BLaER1 treated with 17β-estradiol and CSF1 and Interleukin-3, amounts not matched to agents 10 nM and 100 nM (cell line): ENCODE measurements at regions not wholly inside any gene's neighbourhood (a gene's known extent, or its start where the extent isn't known, plus 50 kb on each side); places are given as distances from the start of the nearest gene placed in this dataset.
A peak's percentile ranks its signal among the peaks of the same experiment; 100 is the strongest.

Experiments
- H3K27ac ChIP-seq, 11 experiments: shearing (Covaris generic); formaldehyde crosslinking; 2 replicates each; pipeline ENCODE4 v1.8.1; 2022
- H3K27me3 ChIP-seq, 11 experiments: shearing (Covaris generic); formaldehyde crosslinking; 2 replicates each; pipeline ENCODE4 v1.8.1; 2022
- H3K36me3 ChIP-seq, 11 experiments: shearing (Covaris generic); formaldehyde crosslinking; 2 replicates each; pipeline ENCODE4 v1.8.1; 2022
- H3K4me1 ChIP-seq, 10 experiments: shearing (Covaris generic); formaldehyde crosslinking; 2 replicates each; pipeline ENCODE4 v1.8.1; 2022
- H3K4me2 ChIP-seq, 11 experiments: shearing (Covaris generic); formaldehyde crosslinking; 2 replicates each; pipeline ENCODE4 v1.8.1; 2022
- H3K4me3 ChIP-seq, 10 experiments: shearing (Covaris generic); formaldehyde crosslinking; 2 replicates each; pipeline ENCODE4 v1.8.1; 2022
- H3K9ac ChIP-seq, 11 experiments: shearing (Covaris generic); formaldehyde crosslinking; 2 replicates each; pipeline ENCODE4 v1.8.1; 2022
- H3K9me3 ChIP-seq, 11 experiments: shearing (Covaris generic); formaldehyde crosslinking; replicated peaks in 1 of 11; 2 replicates each; pipeline ENCODE4 v1.8.1; 2022
- H4K20me1 ChIP-seq, 11 experiments: shearing (Covaris generic); formaldehyde crosslinking; 2 replicates each; pipeline ENCODE4 v1.8.1; 2022
- Cebpa-rat ChIP-seq, 11 experiments: shearing (Covaris generic); IDR thresholded peaks; 2 replicates each; pipeline ENCODE4 v1.8.1; 2022

GRCh38 chr10:23725548-23725947, 286.7 kb downstream of the OTUD1 start:
- no peak overlapping the region for H3K4me3 ChIP-seq
- H3K9me3 ChIP-seq: peaks cover 9 to 21% (median 15%) of the 10 kb centered on the region in 11 experiments; a peak in 15 of 22 replicates
- H3K9ac ChIP-seq: no peak overlapping the region
- no peak overlapping the region for H3K4me2 ChIP-seq
- H3K27me3 ChIP-seq: no peaks in the 10 kb centered on the region
- no peaks in the 10 kb centered on the region for H3K36me3 ChIP-seq
- no peaks in the 10 kb centered on the region for H3K4me1 ChIP-seq
- no peak overlapping the region for H3K27ac ChIP-seq
- TF ChIP-seq Cebpa-rat (IDR thresholded peaks at IDR 0.05): no peak
- H4K20me1 ChIP-seq: no peaks in the 10 kb centered on the region

DNA sequence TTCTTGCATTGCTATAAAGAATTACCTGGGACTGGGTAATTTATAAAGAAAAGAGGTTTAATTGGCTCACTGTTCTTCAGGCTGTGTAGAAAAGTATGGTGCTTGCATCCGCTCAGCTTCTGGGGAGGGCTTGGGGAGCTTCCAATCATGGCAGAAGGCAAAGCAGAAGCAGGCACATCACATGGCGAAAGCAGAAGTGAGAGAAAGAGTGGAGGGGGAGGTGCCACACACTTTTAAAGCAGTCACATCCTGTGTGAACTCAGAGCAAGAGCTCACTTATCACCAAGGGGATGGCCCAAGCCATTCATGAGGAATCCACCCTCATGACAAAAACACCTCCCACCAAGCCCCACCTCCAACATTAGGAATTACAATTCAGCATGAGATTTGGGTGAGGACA, 303.5 kb downstream of the OTUD1 start:
- Histone ChIP-seq H3K4me3 (no peak overlapping the region), H3K9ac (no peak overlapping the region), H3K36me3 (no peaks in the 10 kb centered on the region), H4K20me1 (no peaks in the 10 kb centered on the region), H3K4me2 (peak overlapping the region in 7 of 11 experiments; percentile 3 to 43 (median 26); a peak in 12 of 22 replicates), H3K27ac (peak overlapping the region in 4 of 11 experiments; percentile 11 to 46 (median 32); a peak in 5 of 22 replicates), H3K4me1 (peaks cover 0 to 15% (median 12%) of the 10 kb centered on the region in 10 experiments; a peak in 11 of 20 replicates), H3K9me3 (peaks cover 0 to 27% (median 4%) of the 10 kb centered on the region in 11 experiments; a peak in 11 of 22 replicates), H3K27me3 (no peaks in the 10 kb centered on the region)
- TF ChIP-seq Cebpa-rat (IDR thresholded peaks at IDR 0.05): no peak

- Histone ChIP-seq H4K20me1 (no peaks in the 10 kb centered on the region), H3K36me3 (no peaks in the 10 kb centered on the region)
Measured at GRCh38 chr10:23742807-23743206, 303.9 kb downstream of the OTUD1 start.

GRCh38 chr10:23754179-23754578, 315.3 kb downstream of the OTUD1 start:
- Histone ChIP-seq H3K27me3 (no peaks in the 10 kb centered on the region), H3K9ac (no peak overlapping the region), H3K4me2 (no peak overlapping the region), H3K4me1 (no peaks in the 10 kb centered on the region), H3K9me3 (no peaks in the 10 kb centered on the region), H3K4me3 (no peak overlapping the region), H4K20me1 (no peaks in the 10 kb centered on the region), H3K36me3 (no peaks in the 10 kb centered on the region), H3K27ac (no peak overlapping the region)
- TF ChIP-seq Cebpa-rat (IDR thresholded peaks at IDR 0.05): no peak

More at GRCh38 chr10:23742807-23743206, 303.9 kb downstream of the OTUD1 start:
- no peak overlapping the region for H3K9ac ChIP-seq
- H3K27ac ChIP-seq: peak overlapping the region in 2 of 11 experiments; percentile 27 to 30; a peak in 3 of 22 replicates
- TF ChIP-seq Cebpa-rat (IDR thresholded peaks at IDR 0.05): no peak
- H3K4me1 ChIP-seq: peaks cover 0 to 15% (median 12%) of the 10 kb centered on the region in 10 experiments; a peak in 11 of 20 replicates
- H3K4me3 ChIP-seq: no peak overlapping the region; a peak in 1 of 20 replicates
- no peaks in the 10 kb centered on the region for H3K27me3 ChIP-seq
- H3K4me2 ChIP-seq: peak overlapping the region in 7 of 11 experiments; percentile 3 to 43 (median 26); a peak in 11 of 22 replicates
- H3K9me3 ChIP-seq: peaks cover 0 to 27% (median 4%) of the 10 kb centered on the region in 11 experiments; a peak in 11 of 22 replicates

- H3K4me3 ChIP-seq: no peak overlapping the region
- TF ChIP-seq Cebpa-rat (IDR thresholded peaks at IDR 0.05): no peak
- no peaks in the 10 kb centered on the region for H3K9me3 ChIP-seq
- H3K36me3 ChIP-seq: no peaks in the 10 kb centered on the region
- no peaks in the 10 kb centered on the region for H3K27me3 ChIP-seq
- H3K4me2 ChIP-seq: no peak overlapping the region
- no peaks in the 10 kb centered on the region for H3K4me1 ChIP-seq
- no peak overlapping the region for H3K27ac ChIP-seq
- H4K20me1 ChIP-seq: no peaks in the 10 kb centered on the region
- no peak overlapping the region for H3K9ac ChIP-seq
Measured at GRCh38 chr10:23754941-23755340, 316.1 kb downstream of the OTUD1 start.

GRCh38 chr10:23755556-23755955, 316.7 kb downstream of the OTUD1 start:
- no peak overlapping the region for H3K4me3 ChIP-seq
- H3K4me2 ChIP-seq: no peak overlapping the region
- H3K9me3 ChIP-seq: no peaks in the 10 kb centered on the region
- TF ChIP-seq Cebpa-rat (IDR thresholded peaks at IDR 0.05): no peak
- no peaks in the 10 kb centered on the region for H4K20me1 ChIP-seq
- no peak overlapping the region for H3K27ac ChIP-seq
- H3K9ac ChIP-seq: no peak overlapping the region
- H3K27me3 ChIP-seq: no peaks in the 10 kb centered on the region
- H3K4me1 ChIP-seq: no peaks in the 10 kb centered on the region
- H3K36me3 ChIP-seq: no peaks in the 10 kb centered on the region

DNA sequence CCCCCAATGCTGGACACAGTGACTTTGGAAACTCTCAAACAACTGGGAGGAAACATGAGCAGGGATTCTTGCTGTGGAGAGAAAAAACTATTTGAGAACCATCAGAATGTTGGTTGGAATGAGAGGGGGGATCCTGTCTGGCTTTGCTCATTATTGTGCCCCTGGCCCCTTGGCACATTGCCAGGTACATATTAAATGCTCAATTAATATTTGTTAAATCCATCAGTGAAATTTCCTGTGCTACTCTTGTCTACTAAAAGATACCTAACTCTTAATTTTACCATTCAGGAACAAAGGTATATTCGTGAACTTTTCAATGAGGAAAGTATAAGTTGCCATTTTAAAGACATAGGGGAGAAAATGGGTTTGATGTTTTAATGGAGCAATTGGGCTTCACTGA, 329.4 kb downstream of the OTUD1 start:
- no peak overlapping the region for H3K9ac ChIP-seq
- no peaks in the 10 kb centered on the region for H4K20me1 ChIP-seq
- peaks cover 0 to 15% (median 9%) of the 10 kb centered on the region in 11 experiments; a peak in 10 of 22 replicates for H3K9me3 ChIP-seq
- no peak overlapping the region for H3K27ac ChIP-seq
- no peak overlapping the region for H3K4me2 ChIP-seq
- H3K4me1 ChIP-seq: peaks cover 0 to 9% (median 0%) of the 10 kb centered on the region in 10 experiments; a peak in 2 of 20 replicates
- H3K36me3 ChIP-seq: no peaks in the 10 kb centered on the region
- TF ChIP-seq Cebpa-rat (IDR thresholded peaks at IDR 0.05): no peak
- H3K4me3 ChIP-seq: no peak overlapping the region
- H3K27me3 ChIP-seq: no peaks in the 10 kb centered on the region

DNA sequence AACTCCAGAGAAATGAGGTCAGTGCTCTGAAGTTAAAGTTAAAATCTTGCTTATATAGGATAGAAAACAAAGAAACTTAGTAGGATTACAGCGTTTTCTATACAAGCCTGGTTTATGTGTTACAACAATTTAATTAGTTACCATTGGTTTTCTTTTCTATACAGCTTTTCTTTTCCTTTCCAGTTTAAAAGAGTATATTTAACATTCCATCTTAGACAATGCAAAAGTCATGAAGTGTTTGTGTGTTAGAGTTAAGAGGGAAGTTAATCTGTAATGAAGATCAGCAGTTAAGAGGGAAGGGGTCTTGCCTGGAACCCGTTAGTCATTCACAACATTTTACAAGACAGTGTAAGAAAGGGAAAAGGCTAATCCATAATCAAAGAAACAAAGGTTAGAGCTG, 338.3 kb downstream of the OTUD1 start:
- no peaks in the 10 kb centered on the region for H3K9me3 ChIP-seq
- H4K20me1 ChIP-seq: no peaks in the 10 kb centered on the region
- TF ChIP-seq Cebpa-rat (IDR thresholded peaks at IDR 0.05): no peak
- no peak overlapping the region for H3K9ac ChIP-seq
- no peak overlapping the region for H3K27ac ChIP-seq
- H3K4me1 ChIP-seq: peaks cover 0 to 9% (median 0%) of the 10 kb centered on the region in 10 experiments; a peak in 4 of 20 replicates
- no peaks in the 10 kb centered on the region for H3K36me3 ChIP-seq
- H3K27me3 ChIP-seq: no peaks in the 10 kb centered on the region
- no peak overlapping the region for H3K4me2 ChIP-seq
- H3K4me3 ChIP-seq: no peak overlapping the region

GRCh38 chr10:23779301-23779700, 340.4 kb downstream of the OTUD1 start:
- no peaks in the 10 kb centered on the region for H3K27me3 ChIP-seq
- H3K4me2 ChIP-seq: no peak overlapping the region
- H3K9ac ChIP-seq: no peak overlapping the region
- H3K9me3 ChIP-seq: no peaks in the 10 kb centered on the region
- no peak overlapping the region for H3K27ac ChIP-seq
- H3K36me3 ChIP-seq: no peaks in the 10 kb centered on the region
- H3K4me1 ChIP-seq: peaks cover 0 to 9% (median 0%) of the 10 kb centered on the region in 10 experiments; a peak in 4 of 20 replicates
- TF ChIP-seq Cebpa-rat (IDR thresholded peaks at IDR 0.05): no peak
- no peak overlapping the region for H3K4me3 ChIP-seq
- H4K20me1 ChIP-seq: no peaks in the 10 kb centered on the region

GRCh38 chr10:23780331-23780730, 341.5 kb downstream of the OTUD1 start:
- no peak overlapping the region for H3K4me3 ChIP-seq
- no peak overlapping the region for H3K27ac ChIP-seq
- 0 out of 22 replicates have a peak overlapping the region, but pooled peaks of 2 of the 11 experiments have one; percentile 10 to 19 for H3K4me2 ChIP-seq
- no peaks in the 10 kb centered on the region for H4K20me1 ChIP-seq
- H3K4me1 ChIP-seq: peaks cover 0 to 9% (median 0%) of the 10 kb centered on the region in 10 experiments; a peak in 4 of 20 replicates
- H3K27me3 ChIP-seq: no peaks in the 10 kb centered on the region
- TF ChIP-seq Cebpa-rat (IDR thresholded peaks at IDR 0.05): no peak
- H3K9ac ChIP-seq: no peak overlapping the region
- no peaks in the 10 kb centered on the region for H3K9me3 ChIP-seq
- no peaks in the 10 kb centered on the region for H3K36me3 ChIP-seq
